OCI-LY3 (cell line): ENCODE measurements at regions not wholly inside any gene's neighbourhood (a gene's known extent, or its start where the extent isn't known, plus 50 kb on each side); places are given as distances from the start of the nearest gene placed in this dataset.

Experiments
- EZH2phosphoT487 ChIP-seq: fragments of 200-600 bp; shearing (Covaris generic); IDR thresholded peaks from 2 replicates; pipeline ENCODE4 v1.6.1; 2018; ENCODE audit warnings: antibody characterized with exemption, mixed run types, low read depth
- TF ChIP-seq, protein P1 (sequence below): fragments of 200-600, 300-600 bp; sonication (generic); IDR thresholded peaks from 2 replicates; pipeline ENCODE4 v1.5.1; 2014; ENCODE audit warnings: antibody characterized with exemption, low read length, low read depth

DNA sequence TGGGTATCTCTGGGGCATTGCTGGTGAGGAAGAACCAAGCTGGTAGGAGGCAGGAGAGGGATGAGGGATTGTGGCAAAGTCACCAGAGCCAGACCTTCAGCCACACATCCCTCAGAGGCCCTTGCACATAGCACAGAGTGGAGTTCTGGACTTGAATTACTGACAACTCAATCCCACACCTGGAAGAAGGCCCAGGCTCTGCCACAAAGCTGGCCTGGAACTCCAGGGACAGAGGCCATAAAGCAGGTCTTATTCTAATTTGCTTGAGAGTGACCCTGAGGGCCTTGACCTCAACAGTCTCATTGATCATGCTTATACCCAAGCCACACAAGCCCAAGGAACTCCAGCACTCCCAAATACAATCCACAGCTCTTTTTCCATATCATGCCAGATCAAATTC lies 486.2 kb upstream of the ZMIZ1 start:
- TF ChIP-seq, protein P1, sequence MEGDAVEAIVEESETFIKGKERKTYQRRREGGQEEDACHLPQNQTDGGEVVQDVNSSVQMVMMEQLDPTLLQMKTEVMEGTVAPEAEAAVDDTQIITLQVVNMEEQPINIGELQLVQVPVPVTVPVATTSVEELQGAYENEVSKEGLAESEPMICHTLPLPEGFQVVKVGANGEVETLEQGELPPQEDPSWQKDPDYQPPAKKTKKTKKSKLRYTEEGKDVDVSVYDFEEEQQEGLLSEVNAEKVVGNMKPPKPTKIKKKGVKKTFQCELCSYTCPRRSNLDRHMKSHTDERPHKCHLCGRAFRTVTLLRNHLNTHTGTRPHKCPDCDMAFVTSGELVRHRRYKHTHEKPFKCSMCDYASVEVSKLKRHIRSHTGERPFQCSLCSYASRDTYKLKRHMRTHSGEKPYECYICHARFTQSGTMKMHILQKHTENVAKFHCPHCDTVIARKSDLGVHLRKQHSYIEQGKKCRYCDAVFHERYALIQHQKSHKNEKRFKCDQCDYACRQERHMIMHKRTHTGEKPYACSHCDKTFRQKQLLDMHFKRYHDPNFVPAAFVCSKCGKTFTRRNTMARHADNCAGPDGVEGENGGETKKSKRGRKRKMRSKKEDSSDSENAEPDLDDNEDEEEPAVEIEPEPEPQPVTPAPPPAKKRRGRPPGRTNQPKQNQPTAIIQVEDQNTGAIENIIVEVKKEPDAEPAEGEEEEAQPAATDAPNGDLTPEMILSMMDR = no peak
- no peak for TF ChIP-seq EZH2phosphoT487
